Peyer's patch (tissue), 4 donors: ENCODE measurements at regions not wholly inside any gene's neighbourhood (a gene's known extent, or its start where the extent isn't known, plus 50 kb on each side); places are given as distances from the start of the nearest gene placed in this dataset.

Experiments
- DNase-seq, 3 donors: peaks; one replicate each; pipeline ENCODE4 v3.0.0-alpha.2; 2017 to 2019
- H3K27ac ChIP-seq, 4 donors: fragments of 200-600 bp; sonication (generic); one replicate each; pipeline ENCODE4 v1.5.1; 2016 to 2019
- H3K27me3 ChIP-seq, 2 donors: fragments of 200-600 bp; sonication (generic); one replicate each; pipeline ENCODE4 v1.5.1; 2019
- H3K36me3 ChIP-seq, 3 donors: fragments of 200-600 bp; sonication (generic); one replicate each; pipeline ENCODE4 v1.5.1; 2016 to 2019
- H3K4me1 ChIP-seq, 4 donors: fragments of 200-600 bp; sonication (generic); one replicate each; pipeline ENCODE4 v1.5.1; 2016 to 2019
- H3K4me3 ChIP-seq, 4 donors: fragments of 200-600 bp; sonication (generic); 1 replicate in 3 of 4; 2 replicates in 1 of 4; pipeline ENCODE4 v1.5.1; 2016 to 2019; ENCODE audit warnings: mild to moderate bottlenecking in 1 of 4
- H3K9me3 ChIP-seq, 4 donors: fragments of 200-600 bp; sonication (generic); one replicate each; pipeline ENCODE4 v1.5.1; 2016 to 2019; ENCODE audit warnings: mild to moderate bottlenecking in 1 of 4
- CTCF ChIP-seq, 6 experiments: fragments of 450-650 bp in 4 of 6; fragments of 200-600 bp in 2 of 6; sonication (generic) in 1 of 6; IDR thresholded peaks; one replicate each; pipeline ENCODE4 v1.5.1; 2017 to 2019; ENCODE audit warnings: antibody characterized with exemption in 6 of 6, mild to moderate bottlenecking in 3 of 6, moderate library complexity in 1 of 6
- POLR2A ChIP-seq, 2 donors: fragments of 450-650 bp; IDR thresholded peaks; one replicate each; pipeline ENCODE4 v1.5.1; 2017; ENCODE audit warnings: antibody characterized with exemption in 2 of 2, mild to moderate bottlenecking in 2 of 2, moderate library complexity in 2 of 2

DNA sequence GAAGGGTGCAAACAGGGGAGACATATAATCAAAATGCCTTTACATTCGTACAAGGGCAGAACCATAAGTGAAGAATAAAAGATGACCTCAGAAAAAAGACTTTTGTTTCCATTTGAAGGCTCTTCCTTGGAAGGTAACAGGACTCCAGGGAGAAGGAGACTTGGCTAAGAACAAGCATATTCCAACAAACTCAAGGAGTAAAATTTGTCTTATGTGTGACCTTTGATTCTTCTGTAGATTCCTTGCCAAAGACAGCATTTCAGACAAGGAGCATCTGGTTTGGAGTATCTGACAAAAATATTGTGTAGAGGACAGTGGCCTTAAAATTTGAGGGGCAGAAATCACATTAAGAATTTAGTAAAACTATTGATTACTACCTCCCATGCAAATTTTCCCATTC is 991.9 kb downstream of the FLRT2 start:
- Histone ChIP-seq H3K4me1 (no peaks in the 10 kb centered on the region), H3K27ac (no peak overlapping the region)
- TF ChIP-seq CTCF (IDR thresholded peaks at IDR 0.05) (no peak), POLR2A (IDR thresholded peaks at IDR 0.05) (no peak)

GRCh38 chr14:86521031-86521730 is 991.2 kb downstream of the FLRT2 start:
- DNase-seq, result no peak
- H3K4me3 ChIP-seq, result no peak overlapping the region
- no peaks in the 10 kb centered on the region for H3K4me1 ChIP-seq
- H3K27ac ChIP-seq, result no peak overlapping the region
- H3K27me3 ChIP-seq, result no peaks in the 10 kb centered on the region
- no peaks in the 10 kb centered on the region for H3K9me3 ChIP-seq
- no peak for TF ChIP-seq POLR2A (IDR thresholded peaks at IDR 0.05)
- no peak for TF ChIP-seq CTCF (IDR thresholded peaks at IDR 0.05)
- no peaks in the 10 kb centered on the region for H3K36me3 ChIP-seq

More for the DNA sequence above, 991.9 kb downstream of the FLRT2 start:
- Histone ChIP-seq H3K4me3 (no peak overlapping the region), H3K36me3 (no peaks in the 10 kb centered on the region), H3K27me3 (no peaks in the 10 kb centered on the region), H3K9me3 (no peaks in the 10 kb centered on the region)
- no peak for DNase-seq

- no peak for DNase-seq
Observed at GRCh38 chr14:86518298-86518697, 988.4 kb downstream of the FLRT2 start.

DNA sequence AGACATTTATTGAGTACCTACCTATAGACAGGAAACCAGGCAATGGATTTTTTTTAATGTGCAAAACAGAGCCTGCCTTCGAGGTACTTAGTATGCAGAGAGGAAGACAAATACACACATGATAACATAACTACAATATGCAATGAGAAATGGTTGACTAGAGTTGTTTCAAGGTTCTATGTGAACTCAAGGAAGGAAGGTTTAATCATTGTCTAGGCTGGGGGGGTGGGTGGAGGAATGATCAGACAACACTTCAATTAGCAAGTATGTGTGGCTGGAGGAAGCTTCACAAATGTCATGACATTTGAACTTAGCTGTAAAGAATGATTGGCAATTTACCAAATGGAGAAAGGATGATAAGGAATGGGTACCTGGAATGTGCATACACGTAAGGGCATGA is 985.3 kb downstream of the FLRT2 start:
- H3K36me3 ChIP-seq, result no peaks in the 10 kb centered on the region
- no peak overlapping the region for H3K27ac ChIP-seq
- no peaks in the 10 kb centered on the region for H3K9me3 ChIP-seq
- TF ChIP-seq CTCF (IDR thresholded peaks at IDR 0.05) (no peak), POLR2A (IDR thresholded peaks at IDR 0.05) (no peak)
- H3K4me3 ChIP-seq, result no peak overlapping the region
- no peaks in the 10 kb centered on the region for H3K27me3 ChIP-seq
- no peaks in the 10 kb centered on the region for H3K4me1 ChIP-seq
- DNase-seq, result no peak

More at GRCh38 chr14:86518298-86518697, 988.4 kb downstream of the FLRT2 start:
- Histone ChIP-seq H3K9me3 (no peaks in the 10 kb centered on the region), H3K27ac (no peak overlapping the region), H3K4me3 (no peak overlapping the region), H3K27me3 (no peaks in the 10 kb centered on the region), H3K36me3 (no peaks in the 10 kb centered on the region), H3K4me1 (no peaks in the 10 kb centered on the region)
- TF ChIP-seq POLR2A (IDR thresholded peaks at IDR 0.05) (no peak), CTCF (IDR thresholded peaks at IDR 0.05) (no peak)

DNA sequence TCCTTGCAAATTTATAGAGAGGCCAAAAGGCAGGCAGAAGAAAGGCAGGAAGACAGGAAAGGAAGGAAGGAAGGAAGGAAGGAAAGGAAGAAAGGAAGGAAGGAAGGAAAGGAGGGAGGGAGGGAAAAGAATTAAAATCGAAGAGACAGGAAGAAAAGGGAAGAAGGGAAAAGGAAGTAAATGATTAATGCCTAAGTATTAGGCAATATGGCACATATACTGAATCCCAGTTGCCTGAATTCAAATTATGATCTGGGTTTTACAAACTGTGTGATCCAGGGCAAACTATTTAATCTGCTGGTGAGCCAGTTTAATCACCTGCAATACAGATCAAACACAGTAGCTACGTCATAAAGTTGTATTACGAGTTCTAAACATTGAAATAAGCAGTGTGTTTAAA is 983.6 kb downstream of the FLRT2 start:
- Histone ChIP-seq H3K27ac (no peak overlapping the region), H3K4me1 (no peaks in the 10 kb centered on the region), H3K9me3 (no peaks in the 10 kb centered on the region), H3K27me3 (no peaks in the 10 kb centered on the region), H3K4me3 (no peak overlapping the region), H3K36me3 (no peaks in the 10 kb centered on the region)
- no peak for DNase-seq
- TF ChIP-seq CTCF (IDR thresholded peaks at IDR 0.05) (no peak), POLR2A (IDR thresholded peaks at IDR 0.05) (no peak)

- Histone ChIP-seq H3K27me3 (no peaks in the 10 kb centered on the region), H3K27ac (no peak overlapping the region), H3K4me3 (no peak overlapping the region), H3K36me3 (no peaks in the 10 kb centered on the region), H3K4me1 (no peaks in the 10 kb centered on the region), H3K9me3 (no peaks in the 10 kb centered on the region)
- DNase-seq, result no peak
- TF ChIP-seq CTCF (IDR thresholded peaks at IDR 0.05), result no peak
- TF ChIP-seq POLR2A (IDR thresholded peaks at IDR 0.05), result no peak
Observed at GRCh38 chr14:86513056-86513455, 983.1 kb downstream of the FLRT2 start.
